Vagina (tissue), 2 donors: ENCODE measurements at regions not wholly inside any gene's neighbourhood (a gene's known extent, or its start where the extent isn't known, plus 50 kb on each side); places are given as distances from the start of the nearest gene placed in this dataset.

Experiments
- CTCF ChIP-seq, 3 experiments: fragments of 450-650 bp in 2 of 3; fragments of 200-600 bp in 1 of 3; sonication (generic) in 1 of 3; IDR thresholded peaks; one replicate each; pipeline ENCODE4 v1.5.1; 2017 to 2019; ENCODE audit warnings: antibody characterized with exemption in 3 of 3, mild to moderate bottlenecking in 2 of 3, moderate library complexity in 2 of 3
- POLR2A ChIP-seq, 2 donors: fragments of 450-650 bp; IDR thresholded peaks; one replicate each; pipeline ENCODE4 v1.6.1; 2017; ENCODE audit warnings: antibody characterized with exemption in 2 of 2, mild to moderate bottlenecking in 2 of 2, moderate library complexity in 2 of 2
- POLR2AphosphoS5 ChIP-seq, 2 donors: sonication (generic); formaldehyde crosslinking; IDR thresholded peaks; one replicate each; pipeline ENCODE4 v1.9.0; 2017; ENCODE audit warnings: antibody characterized with exemption in 2 of 2, mild to moderate bottlenecking in 2 of 2, low read depth in 1 of 2; ENCODE audit not compliant: insufficient read depth in 1 of 2

GRCh38 chr4:123856689-123857545 is 460.3 kb downstream of the SPRY1 start:
- no peak for TF ChIP-seq POLR2A (IDR thresholded peaks at IDR 0.05)
- TF ChIP-seq CTCF (IDR thresholded peaks at IDR 0.05) = peak in 1 of 3 experiments; percentile 21
- TF ChIP-seq POLR2AphosphoS5 (IDR thresholded peaks at IDR 0.05; ENCODE audit: insufficient read depth in 1 of 2, low read depth in 1 of 2) = peak in 1 of 2 donors; percentile 80
